Colonic mucosa (tissue), 4 donors: ENCODE measurements at regions not wholly inside any gene's neighbourhood (a gene's known extent, or its start where the extent isn't known, plus 50 kb on each side); places are given as distances from the start of the nearest gene placed in this dataset.

Experiments
- DNase-seq: peaks from one replicate; pipeline ENCODE4 v3.0.0-alpha.2; 2020
- H3K27ac ChIP-seq: fragments of 200-600 bp; one replicate; pipeline ENCODE4 v1.8.0; 2021
- H3K27me3 ChIP-seq: fragments of 200-600 bp; one replicate; pipeline ENCODE4 v1.8.0; 2021
- H3K36me3 ChIP-seq: fragments of 200-600 bp; one replicate; pipeline ENCODE4 v1.8.0; 2021
- H3K4me1 ChIP-seq: fragments of 200-600 bp; one replicate; pipeline ENCODE4 v1.8.0; 2021; ENCODE audit warnings: mild to moderate bottlenecking
- H3K4me3 ChIP-seq: fragments of 200-600 bp; one replicate; pipeline ENCODE4 v1.8.0; 2021
- H3K9ac ChIP-seq, 2 donors: one replicate each; pipeline ENCODE4 v1.7.0; 2013; ENCODE audit warnings: control low read depth in 2 of 2, low read depth in 2 of 2, low read length in 2 of 2
- H3K9me3 ChIP-seq: fragments of 200-600 bp; one replicate; pipeline ENCODE4 v1.8.0; 2021
- CTCF ChIP-seq: fragments of 200-600 bp; IDR thresholded peaks from one replicate; pipeline ENCODE4 v1.8.0; 2022; ENCODE audit warnings: antibody characterized with exemption, mild to moderate bottlenecking
- intact Hi-C: fragments of 100-400 bp; cut with DNase I; formaldehyde crosslinking; loops from one replicate; pipeline ENCODE4 v1.14.1; 2022
- donor health status: healthy.
- donor health status: DM: no; HTN: no; CAD: no.
- donor health status: DM: no; HTN: no; CAD: no.

- intact Hi-C loops: loop anchor here (5.0 kb wide), 1 partner anchor 454 kb away; no protein-coding TSS in a partner anchor
- Histone ChIP-seq H3K9ac (no peak overlapping the region), H3K9me3 (no peaks in the 10 kb centered on the region), H3K36me3 (no peaks in the 10 kb centered on the region), H3K4me3 (no peak overlapping the region), H3K27ac (no peak overlapping the region), H3K27me3 (no peaks in the 10 kb centered on the region), H3K4me1 (no peaks in the 10 kb centered on the region)
- DNase-seq: no peak
- no peak for TF ChIP-seq CTCF
Measured at GRCh38 chr7:16113058-16113457, 308.3 kb downstream of the CRPPA start.

GRCh38 chr7:16106869-16107268 is 314.5 kb downstream of the CRPPA start:
- no peak for TF ChIP-seq CTCF
- Histone ChIP-seq H3K27ac (no peak overlapping the region), H3K4me3 (no peak overlapping the region), H3K4me1 (no peaks in the 10 kb centered on the region), H3K27me3 (no peaks in the 10 kb centered on the region), H3K9ac (no peak overlapping the region), H3K36me3 (no peaks in the 10 kb centered on the region), H3K9me3 (no peaks in the 10 kb centered on the region)
- DNase-seq: no peak
- intact Hi-C loops: no loop called here

- no peak overlapping the region for H3K27ac ChIP-seq
- no peak overlapping the region for H3K9ac ChIP-seq
- no peak for DNase-seq
- no peaks in the 10 kb centered on the region for H3K4me1 ChIP-seq
- H3K27me3 ChIP-seq: no peaks in the 10 kb centered on the region
- H3K36me3 ChIP-seq: no peaks in the 10 kb centered on the region
- H3K9me3 ChIP-seq: no peaks in the 10 kb centered on the region
- intact Hi-C loops: no loop called here
- TF ChIP-seq CTCF: no peak
- H3K4me3 ChIP-seq: no peak overlapping the region
Measured at GRCh38 chr7:16106300-16106699, 315.0 kb downstream of the CRPPA start.

GRCh38 chr7:16099302-16099849 is 322.0 kb downstream of the CRPPA start:
- H3K36me3 ChIP-seq: no peaks in the 10 kb centered on the region
- no peak for DNase-seq
- H3K4me3 ChIP-seq: no peak overlapping the region
- no peaks in the 10 kb centered on the region for H3K27me3 ChIP-seq
- no peak overlapping the region for H3K27ac ChIP-seq
- H3K4me1 ChIP-seq: no peaks in the 10 kb centered on the region
- intact Hi-C loops: no loop called here
- H3K9ac ChIP-seq: no peak overlapping the region
- H3K9me3 ChIP-seq: no peaks in the 10 kb centered on the region
- no peak for TF ChIP-seq CTCF

- H3K27ac ChIP-seq: no peak overlapping the region
- intact Hi-C loops: no loop called here
- no peak for DNase-seq
Measured at GRCh38 chr7:16098585-16099179, 322.7 kb downstream of the CRPPA start.

More at GRCh38 chr7:16098585-16099179, 322.7 kb downstream of the CRPPA start:
- Histone ChIP-seq H3K4me3 (no peak overlapping the region), H3K9me3 (no peaks in the 10 kb centered on the region), H3K4me1 (no peaks in the 10 kb centered on the region), H3K36me3 (no peaks in the 10 kb centered on the region), H3K27me3 (no peaks in the 10 kb centered on the region), H3K9ac (no peak overlapping the region)
- peak; percentile 48 for TF ChIP-seq CTCF
